Tibial nerve (tissue), 4 donors: ENCODE measurements at regions not wholly inside any gene's neighbourhood (a gene's known extent, or its start where the extent isn't known, plus 50 kb on each side); places are given as distances from the start of the nearest gene placed in this dataset.

Experiments used
- CTCF ChIP-seq, 5 experiments: fragments of 200-600 bp in 3 of 5; fragments of 450-650 bp in 2 of 5; sonication (generic) in 3 of 5; IDR thresholded peaks; one replicate each; pipeline ENCODE4 v1.5.1; 2016 to 2019; ENCODE audit warnings: antibody characterized with exemption in 5 of 5, mild to moderate bottlenecking in 3 of 5, moderate library complexity in 2 of 5
- EP300 ChIP-seq, 2 donors: sonication (generic); formaldehyde crosslinking; IDR thresholded peaks; one replicate each; pipeline ENCODE4 v1.6.1; 2017; ENCODE audit warnings: antibody characterized with exemption in 2 of 2, mild to moderate bottlenecking in 1 of 2
- POLR2A ChIP-seq, 2 donors: fragments of 450-650 bp; IDR thresholded peaks; one replicate each; pipeline ENCODE4 v1.6.1; 2017; ENCODE audit warnings: antibody characterized with exemption in 2 of 2, mild to moderate bottlenecking in 2 of 2, moderate library complexity in 2 of 2

GRCh38 chr3:170814822-170815221, 55.2 kb downstream of the RPL22L1 start:
- TF ChIP-seq CTCF (IDR thresholded peaks at IDR 0.05), result no peak
- no peak for TF ChIP-seq EP300 (IDR thresholded peaks at IDR 0.05)
- no peak for TF ChIP-seq POLR2A (IDR thresholded peaks at IDR 0.05)
